ENCODE measurements at regions not wholly inside any gene's neighbourhood (a gene's known extent, or its start where the extent isn't known, plus 50 kb on each side); places are given as distances from the start of the nearest gene placed in this dataset.

GRCh38 chr10:64093946-64094535, 572.8 kb downstream of the REEP3 start:
- no peak overlapping the region for H3K4me3 ChIP-seq (ENCODE audit: low read depth, low read length)
- DNase-seq (ENCODE audit: low read depth) = no peak
- no peak for TF ChIP-seq CTCF (conservative IDR thresholded peaks at IDR 0.05; ENCODE audit: low read depth, low read length)

- H3K4me3 ChIP-seq (ENCODE audit: low read depth, low read length) = no peak overlapping the region
- TF ChIP-seq CTCF (conservative IDR thresholded peaks at IDR 0.05; ENCODE audit: low read depth, low read length) = no peak
- no peak for DNase-seq (ENCODE audit: low read depth)
Observed at GRCh38 chr10:64096941-64097340, 575.7 kb downstream of the REEP3 start.

- no peak for DNase-seq (ENCODE audit: low read depth)
- TF ChIP-seq CTCF (conservative IDR thresholded peaks at IDR 0.05; ENCODE audit: low read depth, low read length) = no peak
- H3K4me3 ChIP-seq (ENCODE audit: low read depth, low read length) = no peak overlapping the region
Observed at GRCh38 chr10:64097391-64098122, 576.4 kb downstream of the REEP3 start.

GRCh38 chr10:64098994-64099393, 577.8 kb downstream of the REEP3 start:
- DNase-seq (ENCODE audit: low read depth) = no peak
- TF ChIP-seq CTCF (conservative IDR thresholded peaks at IDR 0.05; ENCODE audit: low read depth, low read length) = no peak
- no peak overlapping the region for H3K4me3 ChIP-seq (ENCODE audit: low read depth, low read length)

- TF ChIP-seq CTCF (conservative IDR thresholded peaks at IDR 0.05; ENCODE audit: low read depth, low read length) = no peak
- no peak for DNase-seq (ENCODE audit: low read depth)
- H3K4me3 ChIP-seq (ENCODE audit: low read depth, low read length) = no peak overlapping the region
Observed at GRCh38 chr10:64101606-64102263, 580.5 kb downstream of the REEP3 start.

- no peak for TF ChIP-seq CTCF (conservative IDR thresholded peaks at IDR 0.05; ENCODE audit: low read depth, low read length)
- H3K4me3 ChIP-seq (ENCODE audit: low read depth, low read length) = no peak overlapping the region
- no peak for DNase-seq (ENCODE audit: low read depth)
Observed at GRCh38 chr10:64102264-64102633, 581.0 kb downstream of the REEP3 start.

Data from epithelial cell of proximal tubule (primary cell).